Right lung (tissue), 2 donors: ENCODE measurements at regions not wholly inside any gene's neighbourhood (a gene's known extent, or its start where the extent isn't known, plus 50 kb on each side); places are given as distances from the start of the nearest gene placed in this dataset.
A peak's percentile ranks its signal among the peaks of the same experiment; 100 is the strongest.

Experiments
- DNase-seq, 2 donors: peaks; one replicate each; pipeline ENCODE4 v3.0.0-alpha.2; 2013

DNA sequence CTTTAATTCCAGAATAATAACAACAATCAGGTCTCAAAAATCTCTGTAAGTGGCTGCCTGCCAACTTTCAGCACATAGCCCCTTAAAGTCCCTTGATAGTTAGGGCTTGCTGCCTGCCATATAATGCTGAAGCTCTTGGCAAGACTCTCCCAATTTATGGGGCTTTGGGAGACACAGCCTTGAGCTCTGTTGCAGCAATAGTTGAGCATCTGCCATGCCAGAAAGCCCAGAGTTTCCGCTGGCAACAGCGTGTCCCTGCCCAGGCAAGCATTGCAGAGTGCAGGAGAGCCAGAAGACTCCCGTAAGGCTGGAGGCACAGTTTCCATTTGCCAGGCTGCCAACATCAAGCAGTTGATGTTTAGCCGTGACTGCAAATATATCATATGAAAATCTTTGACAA lies 678.5 kb upstream of the NUDT12 start:
- DNase-seq = no peak

DNA sequence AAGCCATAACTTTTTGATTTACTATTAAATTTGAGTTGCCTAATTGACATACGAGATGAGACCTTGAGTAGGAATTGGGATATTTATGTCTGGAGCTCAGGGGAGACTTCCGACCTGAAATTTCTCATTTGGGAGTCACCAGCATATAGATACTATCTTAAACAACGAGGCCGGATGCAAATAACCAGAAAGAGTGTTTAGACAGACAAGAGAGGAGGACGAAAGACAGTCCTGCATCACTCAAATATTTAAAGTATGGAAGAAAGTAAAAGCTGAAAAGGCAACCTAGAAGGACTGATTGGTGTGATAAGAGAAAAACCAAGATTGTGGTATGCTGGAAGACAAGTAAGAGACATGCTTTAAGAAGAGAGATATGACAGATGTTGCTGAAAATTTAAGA lies 675.0 kb upstream of the NUDT12 start:
- no peak for DNase-seq

DNA sequence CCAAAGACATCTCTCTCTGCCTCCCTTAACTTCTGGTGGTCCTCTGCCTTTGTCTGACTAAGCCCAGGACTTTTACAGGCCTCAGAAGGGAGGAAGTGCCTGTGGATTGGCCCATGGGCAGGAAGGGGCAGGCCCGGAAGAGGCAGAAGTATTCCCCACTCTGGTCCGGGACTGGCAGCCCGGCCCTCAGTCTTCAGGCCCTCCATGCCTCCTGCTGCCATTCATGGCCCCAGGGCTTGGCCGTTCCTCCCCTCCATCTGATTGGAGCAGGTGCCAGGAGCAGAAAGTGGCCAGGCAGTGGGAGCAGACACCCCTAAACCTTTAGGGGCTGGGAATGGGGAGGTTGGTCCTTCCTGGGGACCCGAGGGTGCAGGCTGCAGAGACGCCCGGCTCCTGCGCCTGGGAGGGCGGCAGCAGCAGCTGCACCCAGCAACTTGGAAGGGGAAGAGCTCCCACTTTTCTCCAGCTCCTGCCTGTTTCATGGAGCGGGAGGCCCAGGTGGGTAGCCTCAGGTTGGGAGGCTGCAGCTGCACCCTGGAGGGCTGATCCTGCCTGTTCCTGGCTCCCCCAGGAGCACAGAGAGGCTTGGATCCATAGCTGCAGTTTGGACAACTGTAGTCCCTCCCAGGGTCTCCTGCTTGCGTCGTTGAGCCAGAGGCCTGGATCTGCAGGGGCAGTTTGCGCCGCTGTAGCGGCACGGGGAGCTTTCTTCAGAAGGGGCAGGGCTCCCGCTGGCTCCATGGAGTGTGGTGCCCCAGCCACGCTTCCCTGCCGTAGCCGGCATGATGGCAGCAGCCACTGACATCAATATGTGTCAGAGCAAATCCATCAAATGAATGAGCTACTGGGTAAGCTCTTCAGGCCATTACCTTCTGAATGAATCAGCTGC lies 661.5 kb upstream of the NUDT12 start:
- DNase-seq = no peak

DNA sequence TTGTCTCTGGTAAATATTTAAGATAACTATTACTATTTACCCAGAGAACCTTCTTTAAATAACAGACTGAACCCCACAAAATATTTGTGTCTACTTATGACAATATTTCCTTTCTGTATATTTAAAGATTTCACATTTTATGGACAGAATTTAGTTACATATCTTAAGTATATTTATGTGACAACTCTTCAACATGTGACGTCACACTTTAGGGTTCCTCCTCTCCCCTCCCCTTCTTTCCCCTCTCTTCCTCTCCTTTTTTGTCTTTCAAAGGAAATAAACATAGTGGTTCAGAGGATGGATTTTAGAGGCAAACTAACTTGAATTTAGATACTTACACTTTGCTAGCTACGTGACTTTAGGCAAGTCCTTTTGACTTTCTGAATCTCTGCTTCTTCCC lies 655.6 kb upstream of the NUDT12 start:
- no peak for DNase-seq

DNA sequence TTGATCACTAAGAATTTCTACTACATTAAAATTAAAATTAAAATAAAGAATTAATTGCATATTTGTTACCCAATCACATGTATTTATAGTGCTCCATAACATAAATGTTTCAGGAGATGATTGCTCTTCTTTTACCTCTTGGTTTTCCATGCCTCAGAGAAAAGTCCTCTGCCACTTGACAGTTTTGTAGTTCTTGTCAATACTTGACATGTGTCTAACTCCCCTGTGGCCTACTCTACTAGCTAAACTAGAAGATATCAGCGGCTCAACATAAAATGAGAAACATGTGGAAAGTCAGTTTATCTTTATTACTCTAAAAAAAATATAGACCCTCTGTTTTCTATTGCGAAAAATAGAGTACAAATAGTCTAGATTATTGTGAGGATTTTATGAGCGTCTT lies 650.6 kb upstream of the NUDT12 start:
- no peak for DNase-seq

DNA sequence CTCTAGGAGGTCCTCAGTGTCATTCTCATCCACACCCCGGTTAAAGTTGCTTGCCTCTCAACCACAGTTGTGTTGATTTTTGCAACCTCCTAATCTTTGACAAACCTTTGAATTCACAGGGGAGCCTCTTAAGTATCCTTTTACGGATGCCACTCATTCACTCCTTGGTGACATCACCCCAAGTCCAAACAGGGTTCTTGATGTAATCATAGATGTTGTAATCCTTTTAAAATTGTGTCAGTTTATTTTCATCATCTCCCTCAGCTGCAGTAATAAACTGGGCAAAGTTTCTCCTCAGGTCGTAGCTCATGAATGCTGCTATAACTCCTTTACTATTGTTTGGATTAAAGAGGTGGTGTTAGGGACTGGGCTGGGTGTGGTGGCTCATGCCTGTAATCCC lies 637.2 kb upstream of the NUDT12 start:
- DNase-seq = no peak

DNA sequence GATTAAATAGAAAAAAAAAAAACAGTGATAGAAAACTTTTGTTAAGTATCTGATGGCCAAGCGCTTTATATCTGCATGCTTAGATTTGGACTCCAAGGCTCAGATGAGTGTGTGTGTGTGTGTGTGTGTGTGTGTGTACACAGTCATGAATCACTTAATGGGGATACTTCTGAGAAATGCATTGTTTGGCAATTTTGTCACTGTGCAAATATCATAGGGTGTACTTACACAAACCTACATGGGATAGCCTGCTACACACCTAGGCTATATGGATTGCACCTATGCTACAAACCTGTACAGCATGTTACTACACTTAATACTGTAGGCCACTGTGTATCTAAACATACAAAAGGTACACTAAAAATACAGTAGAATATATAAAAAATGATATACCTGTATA lies 635.6 kb upstream of the NUDT12 start:
- no peak for DNase-seq

DNA sequence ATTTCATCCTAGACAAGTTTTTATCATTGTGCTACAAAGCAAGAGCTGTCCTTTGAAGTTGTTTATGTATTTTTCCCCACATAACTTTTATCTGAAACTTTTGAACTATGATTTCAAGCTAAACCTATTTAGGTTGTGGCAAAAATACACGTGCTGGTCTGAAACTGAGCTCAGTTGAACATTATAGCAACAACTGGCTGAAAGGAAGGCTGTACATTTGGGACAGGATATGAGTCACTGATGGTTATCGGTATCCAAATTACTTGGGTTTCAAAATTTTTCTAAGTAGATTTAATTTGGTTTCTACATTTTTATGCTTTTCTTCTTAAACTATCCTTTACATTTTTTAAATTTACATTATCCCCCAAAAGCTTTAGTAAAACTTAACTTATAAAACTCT lies 627.3 kb upstream of the NUDT12 start:
- DNase-seq = no peak

DNA sequence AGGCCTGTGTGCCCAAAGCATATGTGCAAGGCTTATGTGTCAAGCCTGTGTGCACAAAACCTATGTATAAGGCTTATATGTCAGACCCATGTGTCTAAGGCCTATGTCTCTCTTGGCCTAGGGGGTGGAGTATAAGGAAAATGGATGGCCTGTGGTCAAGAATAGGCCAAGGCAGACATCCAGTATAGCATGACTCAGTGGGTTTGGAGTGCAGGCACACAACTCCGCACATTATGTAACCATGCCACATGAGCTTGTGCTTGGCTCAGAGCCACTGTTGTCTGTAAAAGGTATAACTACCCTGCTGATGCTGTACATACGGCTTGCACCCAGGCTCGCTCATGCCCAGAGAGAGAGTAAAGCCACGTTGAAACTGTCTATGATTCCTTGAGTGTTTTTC lies 626.4 kb upstream of the NUDT12 start:
- no peak for DNase-seq

DNA sequence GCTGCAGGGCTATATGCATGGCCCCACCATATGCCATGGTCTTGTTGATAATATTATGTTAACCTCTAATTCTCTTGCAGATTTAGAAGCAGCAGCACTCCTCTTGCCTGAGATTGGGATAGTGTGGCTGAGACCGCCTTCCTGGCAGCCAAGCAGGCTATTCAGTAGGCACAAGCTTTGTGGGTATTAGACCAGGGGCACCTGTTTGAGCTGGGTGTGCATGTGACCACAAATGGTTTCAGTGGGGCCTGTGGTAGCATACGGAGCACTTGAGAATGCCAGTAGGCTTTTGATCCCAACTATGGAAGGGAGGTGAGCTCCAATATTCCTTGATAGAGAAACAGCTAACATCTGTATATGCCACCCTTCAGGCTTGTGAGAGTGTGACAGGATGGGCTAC lies 625.1 kb upstream of the NUDT12 start:
- no peak for DNase-seq

DNA sequence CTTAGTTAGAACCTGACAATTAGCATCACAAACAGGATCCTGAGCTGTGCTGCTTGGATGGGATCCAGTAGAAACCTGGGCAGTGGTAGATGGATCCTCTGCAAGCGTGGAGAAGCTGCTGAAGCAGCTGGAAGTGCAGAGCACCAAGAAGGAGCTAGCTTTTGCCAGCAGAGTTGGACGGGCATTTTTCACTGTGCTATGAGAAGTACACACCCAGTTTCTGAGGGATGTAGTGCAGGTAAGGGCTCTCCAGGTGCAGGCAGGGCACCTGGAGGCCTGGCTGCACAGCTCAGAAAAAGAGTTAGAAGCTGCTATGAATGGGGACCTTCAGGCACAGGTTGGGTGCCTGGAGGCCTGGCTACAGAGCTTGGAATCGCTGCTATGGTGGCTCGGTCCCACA lies 623.9 kb upstream of the NUDT12 start:
- no peak for DNase-seq

DNA sequence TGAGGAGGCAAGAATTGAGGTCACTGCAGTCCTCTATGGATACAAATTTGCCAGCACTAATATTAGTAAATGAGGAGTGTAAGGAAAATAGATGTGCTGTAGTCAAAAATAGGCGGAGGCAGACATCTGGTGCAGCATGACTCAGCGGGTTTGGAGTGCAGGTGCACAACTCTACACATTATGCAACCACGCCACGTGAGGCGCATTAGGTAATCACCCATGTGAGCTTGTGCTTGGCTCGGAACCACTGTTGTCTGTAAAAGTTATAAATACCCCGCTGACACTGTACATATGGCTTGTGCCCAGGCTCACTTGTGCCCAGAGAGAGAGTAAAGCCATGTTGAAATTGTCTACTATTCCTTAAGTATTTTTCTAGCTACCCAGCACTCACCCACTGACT lies 623.5 kb upstream of the NUDT12 start:
- DNase-seq = no peak

DNA sequence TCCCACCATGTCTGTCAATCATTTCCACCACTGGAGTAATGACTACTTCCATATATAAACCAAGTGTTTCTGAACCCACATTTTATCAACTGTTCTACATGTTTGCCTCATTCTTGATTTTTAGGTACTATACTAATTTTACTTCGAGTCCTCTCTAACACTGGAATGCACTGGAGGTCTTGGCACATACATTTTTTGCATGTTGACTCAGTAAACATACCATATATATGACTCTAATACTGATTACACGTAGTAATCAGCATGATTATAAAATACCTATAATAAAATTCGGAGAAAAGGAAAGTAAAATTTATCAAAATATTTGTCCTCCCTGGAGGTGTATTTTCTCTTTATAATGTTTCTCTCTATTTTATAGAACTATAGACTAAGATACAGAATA lies 621.7 kb upstream of the NUDT12 start:
- DNase-seq = no peak

DNA sequence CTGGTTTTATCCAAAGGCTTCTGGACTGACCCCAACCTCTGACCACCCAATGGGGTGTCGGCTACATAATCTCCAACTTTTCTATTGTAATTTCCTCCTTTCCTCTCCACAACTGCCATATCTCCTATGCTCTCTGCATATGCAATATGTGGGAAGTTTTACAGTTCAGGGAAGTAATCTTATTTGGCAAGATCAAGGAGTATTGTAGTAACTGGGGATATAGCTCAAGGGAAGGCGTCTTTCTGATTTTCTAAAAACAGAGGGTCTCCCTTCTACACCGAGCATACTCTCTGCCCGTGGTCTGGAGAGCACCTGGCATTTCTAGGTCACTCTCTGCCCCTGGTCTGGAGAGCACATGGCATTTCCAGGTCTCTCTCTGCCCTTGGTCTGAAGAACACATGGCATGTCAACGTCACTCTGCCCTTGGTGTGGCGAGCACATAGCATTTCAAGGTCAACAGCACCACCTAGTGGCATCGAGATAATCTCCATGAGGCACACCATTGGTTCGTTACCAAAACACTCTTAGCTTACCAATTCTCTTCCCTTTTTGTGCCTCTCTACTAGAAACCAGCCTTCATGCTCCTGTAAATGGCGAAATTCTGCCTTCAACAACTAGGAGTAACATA lies 616.4 kb upstream of the NUDT12 start:
- DNase-seq = no peak

DNA sequence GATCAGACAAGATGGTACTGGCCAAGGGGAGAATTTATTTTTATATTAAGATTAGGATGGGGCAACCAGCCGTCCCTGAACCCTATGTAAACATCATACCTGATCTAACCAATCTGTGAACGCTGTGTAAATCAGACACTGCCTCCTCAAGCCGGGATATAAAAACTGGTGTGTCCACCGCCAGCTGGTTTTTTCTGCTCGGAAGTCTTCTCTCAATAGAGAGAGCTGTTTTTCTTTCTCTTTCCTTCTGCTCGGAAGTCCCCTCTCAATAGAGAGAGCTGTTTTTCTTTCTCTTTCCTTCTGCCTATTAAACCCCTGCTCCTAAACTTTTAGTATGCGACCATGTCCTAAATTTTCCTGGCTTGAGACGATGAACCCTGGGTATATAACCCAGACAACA lies 615.5 kb upstream of the NUDT12 start:
- DNase-seq = no peak

DNA sequence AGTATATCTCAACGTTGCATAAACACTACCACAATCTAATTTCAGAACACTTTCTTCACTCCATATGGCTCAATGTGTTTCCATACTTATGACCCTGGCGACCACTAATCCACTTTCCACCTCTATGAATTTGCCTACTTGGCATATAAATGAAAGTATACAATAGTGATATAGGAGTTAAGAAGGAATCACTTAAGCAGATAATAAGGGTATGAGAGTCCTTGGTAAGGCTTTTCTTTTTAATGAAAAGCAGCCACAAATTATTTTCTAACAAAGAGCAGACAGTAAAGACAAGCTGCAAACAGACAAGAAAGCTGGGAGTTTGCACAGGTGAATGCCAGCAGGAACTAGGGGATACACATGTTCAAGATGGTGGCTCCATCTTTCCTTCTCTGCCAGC lies 615.1 kb upstream of the NUDT12 start:
- DNase-seq = no peak

DNA sequence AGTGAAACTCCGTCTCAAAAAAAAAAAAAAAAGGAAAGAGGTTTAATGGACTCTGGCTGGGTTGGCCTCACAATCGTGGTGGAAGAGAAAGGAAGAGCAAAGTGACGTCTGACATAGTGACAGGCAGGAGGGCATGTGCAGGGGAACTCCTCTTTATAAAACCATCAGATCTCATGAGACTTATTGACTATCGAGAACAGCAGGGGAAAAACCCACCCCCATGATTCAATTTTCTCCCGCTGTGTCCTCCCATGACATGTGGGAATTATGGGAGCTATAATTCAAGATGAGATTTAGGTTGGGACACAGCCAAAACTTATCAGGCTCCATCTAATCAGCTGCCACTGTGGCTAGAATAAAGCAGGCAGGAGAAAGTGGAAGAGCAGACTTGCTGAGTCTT lies 610.4 kb upstream of the NUDT12 start:
- no peak for DNase-seq

DNA sequence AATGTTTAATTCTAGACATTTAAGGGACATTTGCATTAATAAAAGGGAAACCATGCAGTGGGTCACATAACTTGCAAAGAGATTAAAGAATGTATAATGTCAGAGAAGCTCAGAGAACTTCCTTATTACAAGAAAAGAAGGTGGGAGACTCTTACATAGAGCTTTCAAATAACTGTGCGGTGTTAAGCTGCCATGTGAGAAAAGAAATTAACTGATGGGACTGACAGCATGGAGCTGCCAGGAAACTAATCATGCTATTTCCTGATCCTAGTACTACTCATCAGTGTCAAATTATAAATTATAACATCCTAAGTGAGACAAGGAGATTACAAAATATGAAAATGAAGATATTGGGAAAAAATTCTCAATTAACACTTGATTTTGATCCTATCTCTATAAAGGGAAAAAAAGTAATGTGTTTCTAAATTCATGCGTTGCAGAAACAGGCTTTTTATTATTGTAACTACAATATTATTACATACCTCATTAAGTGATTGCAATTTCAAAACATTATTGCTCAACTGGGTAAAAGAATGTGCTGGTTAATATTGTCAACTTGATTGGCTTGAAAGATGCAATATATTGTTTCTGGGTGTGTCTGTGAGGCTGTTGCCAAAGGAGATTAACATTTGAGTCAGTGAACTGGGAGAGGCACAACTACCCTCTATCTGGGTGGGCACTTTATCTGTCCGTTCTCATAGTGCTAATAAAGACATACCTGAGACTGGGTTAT lies 609.5 kb upstream of the NUDT12 start:
- peak in 1 of 2 donors; percentile 3 for DNase-seq

DNA sequence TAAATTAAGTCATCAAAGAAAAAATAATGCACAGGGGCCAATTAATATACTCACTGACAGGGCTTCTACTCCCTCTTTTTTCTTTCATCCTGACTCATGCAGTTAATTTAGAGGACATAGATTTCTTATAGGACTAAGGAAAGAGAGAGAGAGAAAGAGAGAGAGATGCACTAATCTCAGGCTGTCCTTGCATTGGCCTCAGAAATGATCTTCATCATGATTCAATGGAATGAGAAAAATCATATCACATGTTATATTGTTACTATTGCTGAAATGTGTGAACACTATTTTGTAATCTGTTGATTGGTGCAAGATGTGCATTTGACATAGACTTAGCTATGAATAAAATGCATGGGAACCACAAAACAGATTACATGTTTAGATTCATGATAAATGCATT lies 608.3 kb upstream of the NUDT12 start:
- no peak for DNase-seq

DNA sequence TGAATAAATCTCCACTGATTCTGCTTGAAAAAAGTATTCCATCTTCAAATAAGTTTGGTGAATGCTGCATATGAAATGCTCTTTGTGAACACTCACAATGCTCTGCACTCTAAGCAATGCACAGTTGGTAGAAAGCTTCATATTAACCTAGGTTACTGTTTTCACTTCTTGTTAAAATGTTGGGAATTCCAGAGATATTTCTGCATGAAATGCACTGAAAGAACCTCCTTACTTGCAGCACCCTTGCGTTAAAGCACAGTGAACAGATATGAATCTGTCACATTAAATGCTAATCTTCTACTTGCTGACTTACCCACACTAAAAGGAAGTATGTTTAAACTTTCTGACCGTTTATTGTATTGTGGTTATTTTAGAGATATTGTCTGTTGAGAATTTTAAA lies 584.1 kb upstream of the NUDT12 start:
- DNase-seq = no peak

DNA sequence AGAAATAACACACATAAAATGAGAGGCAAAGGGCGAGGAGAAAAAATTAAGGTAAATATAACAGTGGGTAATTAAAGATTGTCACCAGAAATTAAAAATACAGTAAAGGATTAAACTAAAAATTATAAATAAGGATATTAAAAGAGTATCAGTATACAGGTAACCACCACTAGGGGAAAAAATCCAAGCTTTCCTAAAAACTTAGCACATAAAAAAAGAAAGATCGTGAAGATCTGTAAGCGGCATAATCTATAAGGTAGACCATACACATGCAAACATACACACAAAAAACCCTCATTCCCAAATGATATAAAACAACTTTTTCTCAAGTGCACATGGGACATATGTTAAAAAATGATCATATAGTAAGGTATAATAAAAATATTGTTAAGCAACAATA lies 577.3 kb upstream of the NUDT12 start:
- DNase-seq = no peak

DNA sequence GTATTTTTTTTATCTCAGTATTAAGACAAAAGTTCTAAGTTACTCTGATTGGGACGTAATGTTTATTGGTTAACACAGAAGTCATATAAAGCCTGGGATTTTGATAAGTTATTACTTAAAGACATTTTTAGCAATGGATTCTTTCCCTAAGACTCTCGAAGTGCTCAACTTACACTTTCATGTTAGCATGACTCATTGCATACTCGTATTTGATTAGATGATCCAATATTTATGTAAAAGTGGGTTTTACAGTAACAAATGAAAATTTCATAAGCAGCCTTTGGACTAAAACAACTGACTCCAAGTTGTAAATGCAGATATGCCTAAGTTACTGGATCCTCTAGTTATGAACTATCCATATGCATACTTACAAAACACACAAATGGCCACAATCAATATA lies 567.7 kb upstream of the NUDT12 start:
- no peak for DNase-seq

DNA sequence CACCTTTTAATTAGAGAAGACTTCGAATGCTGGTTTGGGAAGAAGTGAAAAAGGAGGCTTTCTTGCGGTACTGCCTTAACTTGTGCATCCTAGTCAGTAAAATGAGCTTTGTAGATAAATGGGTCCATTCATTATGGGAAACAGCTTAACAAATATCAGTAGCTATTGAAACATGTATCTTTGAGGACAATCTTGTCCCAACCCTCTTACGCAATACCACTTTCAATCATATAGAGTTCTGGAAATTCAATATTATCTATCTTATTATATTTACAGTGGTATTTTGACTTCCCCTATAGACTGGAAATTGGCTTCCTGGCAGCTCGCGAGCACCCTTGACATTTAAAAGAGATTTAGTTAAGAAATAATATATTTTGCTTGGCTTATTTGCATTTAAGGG lies 565.8 kb upstream of the NUDT12 start:
- DNase-seq = no peak
